ENCODE measurements at regions not wholly inside any gene's neighbourhood (a gene's known extent, or its start where the extent isn't known, plus 50 kb on each side); places are given as distances from the start of the nearest gene placed in this dataset.

- H3K4me3 ChIP-seq (replicated peaks in 1 of 2; ENCODE audit: low read depth in 2 of 2, low read length in 2 of 2) = no peak overlapping the region
- DNase-seq (ENCODE audit: low read depth in 2 of 2) = peak; percentile 62 to 63
- TF ChIP-seq, protein P1, sequence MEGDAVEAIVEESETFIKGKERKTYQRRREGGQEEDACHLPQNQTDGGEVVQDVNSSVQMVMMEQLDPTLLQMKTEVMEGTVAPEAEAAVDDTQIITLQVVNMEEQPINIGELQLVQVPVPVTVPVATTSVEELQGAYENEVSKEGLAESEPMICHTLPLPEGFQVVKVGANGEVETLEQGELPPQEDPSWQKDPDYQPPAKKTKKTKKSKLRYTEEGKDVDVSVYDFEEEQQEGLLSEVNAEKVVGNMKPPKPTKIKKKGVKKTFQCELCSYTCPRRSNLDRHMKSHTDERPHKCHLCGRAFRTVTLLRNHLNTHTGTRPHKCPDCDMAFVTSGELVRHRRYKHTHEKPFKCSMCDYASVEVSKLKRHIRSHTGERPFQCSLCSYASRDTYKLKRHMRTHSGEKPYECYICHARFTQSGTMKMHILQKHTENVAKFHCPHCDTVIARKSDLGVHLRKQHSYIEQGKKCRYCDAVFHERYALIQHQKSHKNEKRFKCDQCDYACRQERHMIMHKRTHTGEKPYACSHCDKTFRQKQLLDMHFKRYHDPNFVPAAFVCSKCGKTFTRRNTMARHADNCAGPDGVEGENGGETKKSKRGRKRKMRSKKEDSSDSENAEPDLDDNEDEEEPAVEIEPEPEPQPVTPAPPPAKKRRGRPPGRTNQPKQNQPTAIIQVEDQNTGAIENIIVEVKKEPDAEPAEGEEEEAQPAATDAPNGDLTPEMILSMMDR (IDR thresholded peaks at IDR 0.05; ENCODE audit: low read depth, low read length) = no peak
Observed at GRCh38 chr12:87509237-87509820, 519.9 kb downstream of the C12orf50 start.

GRCh38 chr12:87491598-87491997 is 537.6 kb downstream of the C12orf50 start:
- H3K4me3 ChIP-seq (replicated peaks in 1 of 2; ENCODE audit: low read depth in 2 of 2, low read length in 2 of 2) = no peak overlapping the region
- no peak for DNase-seq (ENCODE audit: low read depth in 2 of 2)
- TF ChIP-seq, protein P1 (IDR thresholded peaks at IDR 0.05; ENCODE audit: low read depth, low read length) = no peak

- H3K4me3 ChIP-seq (replicated peaks in 1 of 2; ENCODE audit: low read depth in 2 of 2, low read length in 2 of 2) = no peak overlapping the region
- no peak for DNase-seq (ENCODE audit: low read depth in 2 of 2)
- TF ChIP-seq, protein P1 (IDR thresholded peaks at IDR 0.05; ENCODE audit: low read depth, low read length) = no peak
Observed at GRCh38 chr12:87491089-87491488, 538.1 kb downstream of the C12orf50 start.

- peak; percentile 1 to 16 for DNase-seq (ENCODE audit: low read depth in 2 of 2)
- TF ChIP-seq, protein P1 (IDR thresholded peaks at IDR 0.05; ENCODE audit: low read depth, low read length) = no peak
- no peak overlapping the region for H3K4me3 ChIP-seq (replicated peaks in 1 of 2; ENCODE audit: low read depth in 2 of 2, low read length in 2 of 2)
Observed at GRCh38 chr12:87469295-87469694, 559.9 kb downstream of the C12orf50 start.

GRCh38 chr12:87467936-87468335 is 561.3 kb downstream of the C12orf50 start:
- no peak for DNase-seq (ENCODE audit: low read depth in 2 of 2)
- TF ChIP-seq, protein P1 (IDR thresholded peaks at IDR 0.05; ENCODE audit: low read depth, low read length) = no peak

DNA sequence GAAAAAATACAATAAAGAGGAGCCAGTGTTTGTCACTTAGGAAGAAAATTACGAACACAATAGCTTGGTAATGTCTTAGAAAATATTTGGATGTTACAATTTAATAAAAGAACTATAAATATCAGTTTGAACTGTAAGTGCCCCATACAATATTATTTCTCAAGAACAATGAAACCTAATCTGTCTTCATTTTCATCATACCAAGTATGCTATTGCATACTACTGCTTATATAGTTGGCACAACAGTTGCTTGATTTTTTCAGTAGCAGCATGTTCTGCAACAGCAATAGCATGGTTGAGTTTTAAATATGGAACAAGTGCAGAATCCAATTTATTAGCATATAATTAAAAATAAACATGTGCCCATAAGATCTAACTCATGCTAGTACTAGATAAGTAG is 564.6 kb downstream of the C12orf50 start:
- no peak overlapping the region for H3K4me3 ChIP-seq (replicated peaks in 1 of 2; ENCODE audit: low read depth in 2 of 2, low read length in 2 of 2)
- TF ChIP-seq, protein P1 (IDR thresholded peaks at IDR 0.05; ENCODE audit: low read depth, low read length) = no peak
- peak in 1 of 2 donors; percentile 11 for DNase-seq (ENCODE audit: low read depth in 2 of 2)

More at GRCh38 chr12:87467936-87468335, 561.3 kb downstream of the C12orf50 start:
- H3K4me3 ChIP-seq (replicated peaks in 1 of 2; ENCODE audit: low read depth in 2 of 2, low read length in 2 of 2) = no peak overlapping the region

DNA sequence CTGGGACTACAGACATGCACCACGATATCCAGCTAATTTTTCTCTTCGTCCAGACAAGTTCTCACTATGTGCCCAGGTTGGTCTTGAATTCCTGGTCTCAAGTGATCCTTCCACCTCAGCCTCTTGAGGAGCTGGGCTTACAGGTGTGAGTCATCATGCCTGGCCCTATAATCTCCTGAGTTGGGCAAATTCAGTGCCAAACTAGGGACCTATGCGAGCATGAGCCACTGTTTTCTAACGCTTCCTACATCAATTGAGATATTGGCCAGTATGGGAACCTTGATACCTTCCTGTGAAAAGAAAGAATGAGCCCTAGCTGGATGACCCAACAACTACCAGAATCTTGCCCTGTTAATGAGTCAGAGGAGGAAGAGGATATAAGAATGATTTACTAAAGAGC is 585.2 kb downstream of the C12orf50 start:
- H3K4me3 ChIP-seq (replicated peaks in 1 of 2; ENCODE audit: low read depth in 2 of 2, low read length in 2 of 2) = no peak overlapping the region
- TF ChIP-seq, protein P1 (IDR thresholded peaks at IDR 0.05; ENCODE audit: low read depth, low read length) = no peak
- no peak for DNase-seq (ENCODE audit: low read depth in 2 of 2)
